CD4-positive, alpha-beta T cell treated with Interferon alpha-2 for 1 hour (primary cell): ENCODE measurements at regions not wholly inside any gene's neighbourhood (a gene's known extent, or its start where the extent isn't known, plus 50 kb on each side); places are given as distances from the start of the nearest gene placed in this dataset.

Experiments used
- DNase-seq, 2 donors: peaks; one replicate each; pipeline ENCODE4 v3.0.0-alpha.2; 2020 to 2022

- DNase-seq, result no peak
Measured at GRCh38 chr9:109549386-109549785, 51.3 kb upstream of the PTPN3 start.

GRCh38 chr9:109551651-109552050 is 53.5 kb upstream of the PTPN3 start:
- no peak for DNase-seq

DNA sequence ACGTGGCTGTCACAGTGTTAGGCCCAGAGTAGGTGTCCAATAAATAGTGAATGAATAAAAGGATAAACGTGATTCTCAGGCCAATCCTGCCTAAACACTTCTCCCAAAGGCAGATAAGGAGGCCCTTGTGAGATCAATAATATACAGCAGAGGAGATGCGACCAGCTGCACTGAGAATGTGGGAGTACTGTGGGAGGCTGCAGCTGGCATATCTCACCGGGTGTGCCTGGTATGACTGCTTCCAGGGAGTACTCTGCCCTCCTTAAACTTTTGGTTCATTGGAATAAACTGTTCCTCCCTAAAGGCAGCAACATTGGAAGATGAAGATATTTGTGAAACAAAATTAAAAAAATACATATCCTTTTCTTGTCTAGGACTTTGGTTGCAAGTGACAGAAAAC is 57.1 kb upstream of the PTPN3 start:
- no peak for DNase-seq

GRCh38 chr9:109556061-109556460 is 58.0 kb upstream of the PTPN3 start:
- DNase-seq, result no peak

GRCh38 chr9:109556786-109557185 is 58.7 kb upstream of the PTPN3 start:
- no peak for DNase-seq

- DNase-seq, result no peak
Measured at GRCh38 chr9:109557481-109557880, 59.4 kb upstream of the PTPN3 start.

DNA sequence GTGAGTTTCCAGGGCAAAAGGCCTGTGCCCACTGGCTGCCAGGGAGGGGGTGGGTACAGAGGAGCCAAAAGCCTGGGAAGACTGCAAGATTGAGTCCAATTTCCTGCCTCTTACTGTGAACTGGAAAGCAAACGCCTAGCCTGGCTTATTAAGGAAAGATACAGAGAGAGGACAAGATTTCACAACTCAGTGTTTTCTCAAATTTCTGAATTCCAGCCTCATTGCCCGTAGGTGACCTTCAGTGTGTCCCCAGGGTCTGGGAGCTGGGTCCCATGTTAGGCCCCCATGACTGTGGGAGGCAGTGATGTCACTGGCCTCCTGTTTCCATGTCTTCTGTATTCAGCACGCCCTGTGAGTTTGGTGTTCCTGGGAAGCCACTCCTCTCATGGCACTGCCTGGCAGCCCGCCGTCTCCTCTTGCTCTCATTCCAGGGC is 60.6 kb upstream of the PTPN3 start:
- DNase-seq, result no peak

- no peak for DNase-seq
Measured at GRCh38 chr9:109560470-109561132, 62.5 kb upstream of the PTPN3 start.

GRCh38 chr9:109561137-109561536 is 63.0 kb upstream of the PTPN3 start:
- DNase-seq, result no peak

DNA sequence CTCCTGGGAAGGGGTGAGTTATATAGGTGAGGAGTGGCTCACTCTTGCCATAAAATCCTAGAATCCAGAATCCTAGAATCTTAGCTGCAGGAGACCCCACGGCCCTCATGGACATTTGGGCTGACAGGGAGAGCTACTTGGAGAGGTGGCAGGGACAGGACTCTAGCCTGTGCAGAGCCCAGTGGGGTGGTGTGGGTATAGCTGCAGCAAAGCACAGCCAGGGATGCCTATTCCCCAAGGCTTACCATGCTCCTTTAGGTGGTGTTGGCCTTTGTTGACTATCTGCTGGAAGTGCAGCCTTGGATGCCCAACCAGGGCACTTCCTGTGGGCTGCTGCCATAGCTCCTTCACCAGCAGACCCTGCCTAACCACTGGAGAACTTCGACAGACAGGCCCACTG is 70.0 kb upstream of the PTPN3 start:
- DNase-seq, result no peak

DNA sequence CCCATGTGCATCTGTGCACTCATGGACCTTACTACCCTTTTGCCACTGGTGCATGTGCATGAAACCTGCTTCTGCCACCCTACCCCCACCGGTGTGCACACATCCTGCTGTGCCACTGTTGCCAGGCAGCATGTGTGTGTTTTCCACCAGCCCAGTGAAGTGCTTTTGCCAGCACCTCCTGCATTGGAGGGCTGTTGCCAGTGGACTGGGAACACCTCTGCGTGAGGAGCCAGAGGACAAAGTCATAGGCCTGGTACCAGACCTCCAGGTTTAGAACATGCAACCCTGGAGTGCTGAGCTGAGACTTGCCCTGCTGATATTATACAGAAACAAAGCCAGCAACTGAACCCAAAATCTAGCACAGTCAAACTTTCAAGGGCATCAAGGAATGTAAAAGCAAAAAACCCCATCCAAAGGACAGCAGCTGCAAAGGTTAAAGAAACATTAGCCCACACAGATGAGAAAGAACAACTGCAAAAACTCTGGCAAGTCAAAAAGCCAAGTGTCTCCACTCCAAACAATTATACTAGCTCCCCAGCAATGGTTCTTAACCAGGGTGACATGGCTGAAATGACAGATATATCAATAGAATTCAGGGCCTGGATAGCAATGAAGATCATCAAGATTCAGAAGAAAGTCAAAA is 70.6 kb upstream of the PTPN3 start:
- no peak for DNase-seq

DNA sequence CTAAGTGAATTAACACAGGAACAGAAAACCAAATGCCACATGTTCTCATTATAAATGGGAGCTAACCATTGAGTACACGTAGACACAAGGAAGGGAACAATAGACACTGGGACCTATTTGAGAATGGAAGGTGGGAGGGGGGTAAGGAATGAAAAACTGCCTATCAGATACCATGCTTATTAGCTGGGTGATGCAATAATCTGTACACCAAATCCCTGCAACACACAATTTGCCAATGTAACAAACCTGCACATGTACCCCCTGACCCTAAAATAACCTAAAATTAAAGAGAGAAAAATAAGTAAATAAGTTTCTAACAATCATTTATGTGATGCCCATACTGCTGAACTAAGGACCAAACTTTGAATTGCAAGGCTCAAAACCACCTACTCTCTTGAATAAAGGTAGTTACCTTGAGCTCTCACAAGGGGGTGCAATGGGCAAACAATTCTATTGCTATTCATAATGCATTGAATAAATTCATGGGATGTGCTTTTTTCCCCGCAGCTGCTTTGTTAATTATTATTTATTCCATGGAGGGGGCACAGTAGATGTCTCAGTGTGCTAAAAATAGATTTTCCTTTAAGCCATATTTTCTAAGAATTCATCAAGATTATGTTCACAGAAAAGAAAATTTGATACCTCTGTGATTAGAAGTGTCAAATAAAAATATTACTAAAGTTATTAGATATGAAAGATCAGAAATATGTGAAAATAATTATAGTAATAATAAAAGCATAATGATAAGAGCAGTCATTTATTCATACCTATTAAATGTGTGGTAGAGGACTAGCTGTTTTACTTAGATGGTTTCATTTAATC is 76.2 kb upstream of the PTPN3 start:
- peak in 1 of 2 donors; percentile 27 for DNase-seq

GRCh38 chr9:109576762-109577161 is 78.7 kb upstream of the PTPN3 start:
- DNase-seq, result no peak

- DNase-seq, result no peak
Measured at GRCh38 chr9:109579191-109579948, 81.3 kb upstream of the PTPN3 start.

- no peak for DNase-seq
Measured at GRCh38 chr9:109582386-109582785, 84.3 kb upstream of the PTPN3 start.

GRCh38 chr9:109584205-109584604 is 86.1 kb upstream of the PTPN3 start:
- DNase-seq, result no peak

- no peak for DNase-seq
Measured at GRCh38 chr9:109585796-109586195, 87.7 kb upstream of the PTPN3 start.

- no peak for DNase-seq
Measured at GRCh38 chr9:109586993-109587392, 88.9 kb upstream of the PTPN3 start.

- no peak for DNase-seq
Measured at GRCh38 chr9:109588415-109588814, 90.3 kb upstream of the PTPN3 start.

GRCh38 chr9:109590966-109591365 is 92.9 kb upstream of the PTPN3 start:
- DNase-seq, result no peak

DNA sequence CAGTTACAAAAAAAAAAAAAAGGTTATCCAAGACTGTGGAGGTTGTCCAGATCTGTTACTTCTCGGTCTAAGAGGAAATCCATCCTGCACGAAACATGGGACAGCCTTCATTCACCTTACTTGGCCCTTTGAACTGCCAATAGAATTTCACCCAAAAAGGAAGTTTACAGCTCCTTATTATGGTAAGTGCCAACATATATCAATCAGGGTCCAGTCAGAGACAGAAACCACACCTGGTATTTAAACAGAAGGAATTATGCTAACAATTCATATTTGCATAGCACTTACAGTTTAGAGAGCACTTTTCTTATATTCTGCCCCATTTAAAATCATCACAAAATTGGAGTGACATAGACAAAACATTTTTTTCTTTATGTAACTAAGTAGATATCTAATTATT is 93.6 kb upstream of the PTPN3 start:
- no peak for DNase-seq

- DNase-seq, result no peak
Measured at GRCh38 chr9:109593612-109594011, 95.5 kb upstream of the PTPN3 start.

GRCh38 chr9:109597496-109597895 is 99.4 kb upstream of the PTPN3 start:
- DNase-seq, result no peak
